HG03066 (cell line): ENCODE measurements at regions not wholly inside any gene's neighbourhood (a gene's known extent, or its start where the extent isn't known, plus 50 kb on each side); places are given as distances from the start of the nearest gene placed in this dataset.
"Not testable (repeated sequence)": the region's sequence is repeated elsewhere in the genome, so short reads cannot be mapped to it uniquely, and the experiment has no call there.

Source experiments
- ATAC-seq: cut with Tn5 transposase; IDR thresholded peaks from one replicate; pipeline ENCODE4 v1.9.1; 2021; ENCODE audit warnings: low read depth; ENCODE audit not compliant: unreplicated experiment

- ATAC-seq: no peak
Observed at GRCh38 chr21:28391938-28392849, 600.5 kb downstream of the LTN1 start.

DNA sequence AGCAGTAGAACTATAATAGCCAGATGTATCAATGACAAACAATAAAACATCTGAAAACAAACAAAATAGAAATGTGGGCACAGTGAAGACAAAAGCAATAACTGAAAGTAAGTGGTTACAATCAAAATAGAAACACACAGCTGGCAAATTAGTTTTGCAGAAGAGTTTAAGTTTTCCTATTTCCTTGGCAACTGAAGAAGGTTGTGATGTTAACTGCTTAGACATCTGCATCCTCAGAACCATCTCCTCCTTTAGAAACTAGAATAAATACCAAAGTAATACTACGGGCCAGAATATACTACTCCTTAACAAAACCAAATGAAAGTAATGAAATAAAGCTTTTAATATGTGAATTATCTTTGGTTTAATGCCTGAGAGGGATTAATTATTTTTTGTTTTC lies 605.5 kb downstream of the LTN1 start:
- no peak for ATAC-seq

DNA sequence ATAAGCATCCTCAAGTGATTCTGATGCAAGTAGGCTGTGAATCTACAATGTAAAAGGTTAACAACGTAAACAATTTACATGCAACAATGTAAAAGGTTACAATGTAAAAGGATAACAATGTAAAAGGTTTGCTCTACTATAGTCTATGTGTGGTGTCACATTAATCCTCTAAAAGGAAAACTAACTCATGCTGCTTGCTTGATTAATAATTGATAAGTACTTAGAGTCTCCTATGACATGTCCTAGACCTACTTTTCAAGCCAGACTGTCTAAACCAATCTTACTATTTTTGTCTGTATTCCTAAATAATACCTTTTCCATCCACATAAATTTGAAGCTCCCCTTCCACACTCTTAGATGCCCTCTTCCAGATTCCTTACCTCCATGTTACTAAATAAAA lies 606.8 kb downstream of the LTN1 start:
- no peak for ATAC-seq

GRCh38 chr21:28381000-28381745 lies 611.5 kb downstream of the LTN1 start:
- not testable (repeated sequence) for ATAC-seq

DNA sequence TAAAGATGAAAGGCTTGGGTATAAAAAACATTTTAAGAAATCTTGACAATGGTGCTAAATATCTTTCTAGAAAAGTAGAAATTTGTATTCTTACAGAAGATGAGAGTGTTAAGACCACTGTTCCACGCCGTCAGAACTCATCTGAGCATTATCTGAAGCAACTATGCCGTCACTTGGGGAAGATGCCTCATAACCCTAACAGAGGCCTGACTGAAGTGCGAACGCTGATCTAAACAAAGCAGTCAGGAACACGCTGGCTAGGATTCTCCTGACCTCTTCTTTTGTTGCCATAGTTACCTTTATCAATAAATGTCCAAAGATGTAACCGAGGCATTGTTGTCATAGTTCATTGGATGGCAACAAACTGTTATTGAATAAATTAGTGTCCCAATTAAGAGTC lies 612.4 kb downstream of the LTN1 start:
- ATAC-seq: no peak

- no peak for ATAC-seq
Observed at GRCh38 chr21:28378026-28378425, 614.7 kb downstream of the LTN1 start.

DNA sequence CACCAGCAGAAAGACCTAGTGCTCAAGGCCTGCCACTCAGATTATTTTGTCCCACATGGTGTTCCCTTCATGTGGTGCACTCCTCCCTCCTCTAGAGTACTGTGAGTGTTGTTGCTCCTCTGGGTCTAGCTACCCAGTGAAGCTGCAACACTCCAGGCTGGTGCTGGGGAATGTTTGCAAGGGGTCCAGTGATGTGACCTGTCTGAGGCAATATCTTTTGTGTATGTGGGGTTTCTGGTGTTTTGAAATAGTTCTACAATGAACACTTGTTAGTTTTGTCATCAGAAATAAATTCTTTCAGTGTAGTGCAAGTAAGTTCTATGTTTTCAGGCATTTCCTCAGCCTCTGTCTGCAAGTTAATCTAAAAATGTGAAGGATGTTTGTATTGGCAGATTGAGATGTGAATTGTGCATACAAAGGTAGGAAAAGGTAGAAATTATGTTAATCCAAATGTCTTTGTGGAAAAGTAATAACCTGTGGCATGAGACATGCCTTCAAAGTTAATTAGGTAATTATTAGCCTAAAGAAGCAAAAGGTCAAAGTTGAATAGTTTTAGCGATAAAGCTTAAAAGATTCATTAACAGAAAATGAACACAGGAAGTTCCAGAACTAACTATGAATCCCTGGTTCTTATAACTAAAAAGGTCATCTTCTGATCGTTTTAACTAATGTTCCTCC lies 616.8 kb downstream of the LTN1 start:
- no peak for ATAC-seq

- ATAC-seq: no peak
Observed at GRCh38 chr21:28374881-28375280, 617.8 kb downstream of the LTN1 start.

- no peak for ATAC-seq
Observed at GRCh38 chr21:28371713-28372112, 621.0 kb downstream of the LTN1 start.

DNA sequence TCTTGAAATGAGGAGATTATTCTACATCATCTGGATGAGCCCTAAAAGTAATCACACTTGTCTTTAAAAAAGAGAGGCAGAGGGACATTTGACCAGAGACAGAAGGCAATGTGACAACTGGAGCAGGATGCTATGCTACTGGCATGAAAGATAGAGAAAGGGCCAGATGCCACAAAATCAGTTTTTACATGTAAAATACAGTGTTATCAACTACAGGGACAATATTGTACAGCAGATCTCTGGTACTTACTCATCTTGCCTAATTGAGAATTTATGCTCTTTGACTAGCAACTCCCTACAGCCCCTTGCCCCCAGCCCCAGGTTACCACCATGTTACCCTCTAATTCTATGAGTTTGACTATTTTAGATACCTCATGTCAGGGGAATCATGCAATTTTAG lies 633.4 kb downstream of the LTN1 start:
- ATAC-seq: no peak

DNA sequence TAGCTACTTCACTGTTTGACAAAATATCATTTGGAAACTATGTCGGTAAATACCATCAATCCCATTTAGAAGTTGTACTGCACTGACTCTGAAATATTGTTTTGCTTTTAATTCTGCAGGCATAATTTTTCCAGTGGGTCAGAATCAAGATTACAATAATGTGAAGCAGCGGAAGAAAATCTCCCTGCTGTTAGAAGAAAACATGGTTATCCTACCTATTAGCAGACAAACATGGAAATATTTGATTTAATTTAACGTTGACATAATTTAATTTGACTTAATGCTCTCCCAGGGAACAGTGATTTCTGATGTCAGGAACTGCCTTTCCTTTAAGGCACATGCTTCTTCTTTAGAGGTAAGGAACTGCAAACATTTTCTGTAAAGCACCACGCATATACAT lies 634.0 kb downstream of the LTN1 start:
- no peak for ATAC-seq

DNA sequence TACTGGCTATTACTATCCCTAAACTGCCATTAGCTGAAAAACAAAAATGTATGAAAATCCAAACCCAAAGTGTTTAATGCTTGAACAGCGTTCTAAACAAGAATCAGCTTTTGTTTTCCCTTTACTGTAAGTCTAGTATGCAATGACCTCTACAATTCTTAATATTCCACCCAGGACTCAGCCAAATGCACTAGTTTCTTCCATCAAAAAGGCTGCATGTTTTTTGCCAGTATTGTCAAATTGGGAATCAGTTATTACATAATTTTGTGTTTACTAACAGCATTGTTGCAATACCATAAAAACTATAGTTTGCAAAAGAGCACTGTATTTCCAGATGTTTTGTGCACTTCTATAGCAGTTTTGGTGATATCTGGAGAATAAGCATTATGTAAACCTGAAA lies 634.5 kb downstream of the LTN1 start:
- no peak for ATAC-seq

GRCh38 chr21:28357743-28358142 lies 634.9 kb downstream of the LTN1 start:
- no peak for ATAC-seq

DNA sequence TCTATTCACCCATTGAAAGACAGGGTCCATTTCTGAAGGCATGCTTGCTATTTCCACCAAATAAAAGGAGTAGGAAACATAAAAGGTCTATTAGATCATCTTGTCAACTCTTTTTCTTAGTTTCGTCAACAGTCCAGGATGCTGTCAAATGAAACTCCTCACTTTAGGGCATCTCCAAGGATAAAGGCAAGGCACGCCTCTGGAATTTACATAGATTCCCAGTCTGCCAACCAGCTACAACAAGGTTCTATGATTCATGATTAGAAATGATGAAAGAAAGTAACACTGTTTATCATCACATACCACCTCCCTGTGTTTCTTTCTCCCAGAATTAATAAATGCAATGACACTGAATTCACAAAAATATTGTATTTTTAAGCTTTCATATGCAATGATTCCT lies 636.3 kb downstream of the LTN1 start:
- no peak for ATAC-seq

GRCh38 chr21:28345934-28346333 lies 646.7 kb downstream of the LTN1 start:
- no peak for ATAC-seq

DNA sequence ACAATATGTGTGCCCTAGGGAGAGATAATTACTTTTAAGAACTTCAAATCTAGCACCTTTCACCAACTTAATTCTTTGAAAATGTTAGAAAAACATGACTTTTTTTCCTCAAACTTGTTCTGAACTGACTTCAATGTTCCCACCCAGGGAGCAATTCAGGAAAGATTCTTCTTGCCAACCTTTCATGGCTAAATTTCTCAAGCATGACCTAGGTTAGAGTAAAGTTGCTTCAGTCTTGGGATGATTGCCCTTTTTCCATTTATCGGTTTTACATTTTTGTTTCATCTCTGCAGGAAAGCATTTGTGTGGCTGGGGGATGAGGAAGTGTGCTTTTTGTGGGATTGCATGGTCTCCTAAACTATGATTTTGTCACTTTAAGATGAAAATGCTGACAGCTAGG lies 647.7 kb downstream of the LTN1 start:
- no peak for ATAC-seq

DNA sequence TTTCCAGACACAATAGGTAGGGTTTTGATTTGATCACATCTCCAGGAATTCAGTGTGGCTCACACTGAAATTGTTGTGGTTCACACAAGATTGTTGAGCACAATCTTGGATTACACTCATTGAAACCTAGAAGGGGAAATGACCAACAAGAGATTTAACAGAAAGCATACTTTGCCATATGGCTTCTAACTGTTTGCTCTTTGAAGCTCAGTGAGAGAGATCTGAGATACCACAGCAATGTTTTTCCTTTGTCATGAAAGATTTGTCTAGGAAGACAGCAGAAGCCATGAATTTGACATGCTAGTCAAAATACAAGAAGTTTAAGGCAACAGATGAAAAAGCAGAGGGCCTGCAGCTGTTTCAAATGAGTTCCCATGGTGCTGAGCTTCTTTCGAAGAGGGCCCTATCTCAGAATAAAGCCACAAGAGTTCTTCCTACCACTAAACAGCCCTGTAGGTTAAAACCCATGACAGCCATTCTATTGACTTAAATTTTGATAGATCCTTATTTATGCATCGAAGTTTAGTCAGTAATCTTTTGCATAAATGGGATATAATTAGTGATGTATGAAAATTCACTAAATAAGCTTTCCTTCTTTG lies 650.4 kb downstream of the LTN1 start:
- no peak for ATAC-seq

GRCh38 chr21:28339403-28339802 lies 653.3 kb downstream of the LTN1 start:
- no peak for ATAC-seq

GRCh38 chr21:28338701-28339305 lies 653.9 kb downstream of the LTN1 start:
- no peak for ATAC-seq

DNA sequence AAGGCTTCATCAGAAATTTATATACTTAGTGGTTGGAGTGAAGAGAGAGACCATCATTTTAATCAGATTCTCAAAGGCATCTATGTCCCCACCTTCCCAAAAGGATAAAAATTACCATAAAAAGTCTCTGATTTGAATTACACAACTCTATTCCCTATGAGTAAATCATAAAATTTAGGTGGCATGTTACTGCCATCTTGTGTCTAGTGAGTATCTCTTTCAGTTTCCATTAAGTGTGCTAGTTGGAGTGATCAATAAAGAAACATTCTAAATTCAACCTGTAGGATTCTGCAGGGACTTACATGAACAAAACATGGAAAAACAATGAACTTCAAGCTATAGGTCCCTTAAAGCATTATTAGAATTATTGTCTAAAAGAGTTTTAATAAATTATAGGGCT lies 655.4 kb downstream of the LTN1 start:
- ATAC-seq: no peak

GRCh38 chr21:28336314-28336713 lies 656.4 kb downstream of the LTN1 start:
- no peak for ATAC-seq
